Glutamatergic neuron (in vitro differentiated cells): ENCODE measurements at regions not wholly inside any gene's neighbourhood (a gene's known extent, or its start where the extent isn't known, plus 50 kb on each side); places are given as distances from the start of the nearest gene placed in this dataset.

Source experiments
- DNase-seq: peaks from one replicate; pipeline ENCODE4 v3.0.0; 2022
- H3K27ac Mint-ChIP-seq: one replicate; pipeline ENCODE4 v1.8.0; 2020; ENCODE audit warnings: mild to moderate bottlenecking, mixed read lengths, inconsistent platforms; ENCODE audit not compliant: unreplicated experiment
- H3K27me3 Mint-ChIP-seq: one replicate; pipeline ENCODE4 v1.8.0; 2020; ENCODE audit warnings: mild to moderate bottlenecking, moderate library complexity, mixed read lengths, inconsistent platforms; ENCODE audit not compliant: unreplicated experiment
- H3K36me3 Mint-ChIP-seq: one replicate; pipeline ENCODE4 v1.8.0; 2020; ENCODE audit warnings: mild to moderate bottlenecking, mixed read lengths, inconsistent platforms; ENCODE audit not compliant: unreplicated experiment
- H3K4me1 Mint-ChIP-seq: one replicate; pipeline ENCODE4 v1.8.0; 2020; ENCODE audit warnings: mild to moderate bottlenecking, low read depth, mixed read lengths, inconsistent platforms; ENCODE audit not compliant: unreplicated experiment
- H3K4me3 Mint-ChIP-seq: one replicate; pipeline ENCODE4 v1.8.0; 2020; ENCODE audit warnings: mild to moderate bottlenecking, mixed read lengths, inconsistent platforms; ENCODE audit not compliant: unreplicated experiment
- H3K9me3 Mint-ChIP-seq: one replicate; pipeline ENCODE4 v1.8.0; 2020; ENCODE audit warnings: mild to moderate bottlenecking, moderate library complexity, mixed read lengths, inconsistent platforms; ENCODE audit not compliant: unreplicated experiment
- CTCF ChIP-seq: fragments of 200-600 bp; sonication (generic); IDR thresholded peaks from one replicate; pipeline ENCODE4 v1.5.0; 2021; ENCODE audit not compliant: partially characterized antibody, unreplicated experiment

GRCh38 chr14:84646786-84647500 lies 883.0 kb upstream of the FLRT2 start:
- no peak for TF ChIP-seq CTCF
- Mint-ChIP-seq H3K9me3 (peaks cover 2% of the 10 kb centered on the region), H3K36me3 (no peaks in the 10 kb centered on the region), H3K27ac (no peak overlapping the region), H3K4me1 (no peaks in the 10 kb centered on the region), H3K27me3 (no peaks in the 10 kb centered on the region), H3K4me3 (no peak overlapping the region)
- no peak for DNase-seq

GRCh38 chr14:84655014-84655413 lies 874.9 kb upstream of the FLRT2 start:
- H3K9me3 Mint-ChIP-seq, result peaks cover 2% of the 10 kb centered on the region
- H3K4me3 Mint-ChIP-seq, result no peak overlapping the region
- H3K36me3 Mint-ChIP-seq, result peaks cover 7% of the 10 kb centered on the region
- no peak for DNase-seq
- H3K4me1 Mint-ChIP-seq, result peaks cover 9% of the 10 kb centered on the region
- no peaks in the 10 kb centered on the region for H3K27me3 Mint-ChIP-seq
- TF ChIP-seq CTCF, result no peak
- H3K27ac Mint-ChIP-seq, result no peak overlapping the region

- DNase-seq, result no peak
- H3K9me3 Mint-ChIP-seq, result no peaks in the 10 kb centered on the region
- peaks cover 9% of the 10 kb centered on the region for H3K4me1 Mint-ChIP-seq
- TF ChIP-seq CTCF, result no peak
- H3K36me3 Mint-ChIP-seq, result peaks cover 7% of the 10 kb centered on the region
- no peak overlapping the region for H3K27ac Mint-ChIP-seq
- H3K27me3 Mint-ChIP-seq, result no peaks in the 10 kb centered on the region
- H3K4me3 Mint-ChIP-seq, result no peak overlapping the region
Measured at GRCh38 chr14:84657911-84658310, 872.0 kb upstream of the FLRT2 start.

GRCh38 chr14:84670796-84671195 lies 859.1 kb upstream of the FLRT2 start:
- Mint-ChIP-seq H3K27me3 (no peaks in the 10 kb centered on the region), H3K4me1 (no peaks in the 10 kb centered on the region), H3K27ac (no peak overlapping the region), H3K9me3 (no peaks in the 10 kb centered on the region), H3K4me3 (no peak overlapping the region), H3K36me3 (no peaks in the 10 kb centered on the region)
- TF ChIP-seq CTCF, result no peak
- DNase-seq, result no peak

GRCh38 chr14:84671776-84672175 lies 858.2 kb upstream of the FLRT2 start:
- no peak overlapping the region for H3K4me3 Mint-ChIP-seq
- H3K27me3 Mint-ChIP-seq, result no peaks in the 10 kb centered on the region
- no peaks in the 10 kb centered on the region for H3K4me1 Mint-ChIP-seq
- no peak for DNase-seq
- no peaks in the 10 kb centered on the region for H3K36me3 Mint-ChIP-seq
- no peak overlapping the region for H3K27ac Mint-ChIP-seq
- no peak for TF ChIP-seq CTCF
- no peaks in the 10 kb centered on the region for H3K9me3 Mint-ChIP-seq
